ENCODE measurements at regions not wholly inside any gene's neighbourhood (a gene's known extent, or its start where the extent isn't known, plus 50 kb on each side); places are given as distances from the start of the nearest gene placed in this dataset.

- H3K4me3 ChIP-seq (ENCODE audit: insufficient read depth, low read length, poor library complexity, severe bottlenecking), result no peak overlapping the region
- H3K4me2 ChIP-seq (ENCODE audit: low read depth, low read length, poor library complexity, severe bottlenecking), result no peak overlapping the region
- H3K9ac ChIP-seq (ENCODE audit: low read length), result no peak overlapping the region
- no peaks in the 10 kb centered on the region for H3K27me3 ChIP-seq (ENCODE audit: low read length)
- no peaks in the 10 kb centered on the region for H3K9me3 ChIP-seq (ENCODE audit: insufficient read depth, low read length)
- TF ChIP-seq, protein P1, sequence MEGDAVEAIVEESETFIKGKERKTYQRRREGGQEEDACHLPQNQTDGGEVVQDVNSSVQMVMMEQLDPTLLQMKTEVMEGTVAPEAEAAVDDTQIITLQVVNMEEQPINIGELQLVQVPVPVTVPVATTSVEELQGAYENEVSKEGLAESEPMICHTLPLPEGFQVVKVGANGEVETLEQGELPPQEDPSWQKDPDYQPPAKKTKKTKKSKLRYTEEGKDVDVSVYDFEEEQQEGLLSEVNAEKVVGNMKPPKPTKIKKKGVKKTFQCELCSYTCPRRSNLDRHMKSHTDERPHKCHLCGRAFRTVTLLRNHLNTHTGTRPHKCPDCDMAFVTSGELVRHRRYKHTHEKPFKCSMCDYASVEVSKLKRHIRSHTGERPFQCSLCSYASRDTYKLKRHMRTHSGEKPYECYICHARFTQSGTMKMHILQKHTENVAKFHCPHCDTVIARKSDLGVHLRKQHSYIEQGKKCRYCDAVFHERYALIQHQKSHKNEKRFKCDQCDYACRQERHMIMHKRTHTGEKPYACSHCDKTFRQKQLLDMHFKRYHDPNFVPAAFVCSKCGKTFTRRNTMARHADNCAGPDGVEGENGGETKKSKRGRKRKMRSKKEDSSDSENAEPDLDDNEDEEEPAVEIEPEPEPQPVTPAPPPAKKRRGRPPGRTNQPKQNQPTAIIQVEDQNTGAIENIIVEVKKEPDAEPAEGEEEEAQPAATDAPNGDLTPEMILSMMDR (IDR thresholded peaks at IDR 0.05; ENCODE audit: insufficient read depth, low read length, poor library complexity, severe bottlenecking), result no peak
- no peak for TF ChIP-seq EZH2phosphoT487 (conservative IDR thresholded peaks at IDR 0.05; ENCODE audit: low read length)
- H2AFZ ChIP-seq (ENCODE audit: low read depth, low read length, severe bottlenecking), result no peak overlapping the region
- H3K9me2 ChIP-seq (replicated peaks; ENCODE audit: insufficient read depth, low read length), result no peaks in the 10 kb centered on the region
- H3F3A ChIP-seq (ENCODE audit: insufficient read depth), result no peaks in the 10 kb centered on the region
- H3K27ac ChIP-seq (ENCODE audit: low read depth, low read length), result no peak overlapping the region
- no peaks in the 10 kb centered on the region for H3K36me3 ChIP-seq (ENCODE audit: low read length)
- H4K20me1 ChIP-seq (ENCODE audit: low read depth, low read length), result no peaks in the 10 kb centered on the region
- H3K79me2 ChIP-seq (ENCODE audit: insufficient read depth, low read length), result no peaks in the 10 kb centered on the region
Measured at GRCh38 chr10:9036711-9037204, 982.3 kb downstream of the GATA3 start.

GRCh38 chr10:9038146-9038714 lies 983.7 kb downstream of the GATA3 start:
- no peaks in the 10 kb centered on the region for H3F3A ChIP-seq (ENCODE audit: insufficient read depth)
- no peaks in the 10 kb centered on the region for H3K27me3 ChIP-seq (ENCODE audit: low read length)

DNA sequence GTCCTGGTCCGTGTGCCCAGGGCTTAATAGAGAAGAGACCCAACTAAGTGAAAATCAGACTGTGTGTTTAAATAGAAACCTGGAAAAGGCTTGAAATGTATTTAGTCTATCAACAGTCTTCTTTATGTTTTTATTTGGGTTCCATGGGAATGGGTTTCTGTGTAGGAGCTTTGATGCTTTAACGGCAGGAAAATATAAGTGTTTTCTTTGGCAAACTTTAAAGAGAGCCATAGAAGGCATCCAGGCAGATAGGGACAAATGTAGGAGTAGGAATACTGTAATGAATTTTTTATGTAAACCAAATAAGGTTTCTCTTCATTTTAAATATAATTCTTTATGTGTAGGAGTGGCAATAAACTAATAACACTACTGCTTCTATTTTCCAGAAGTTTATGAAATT lies 989.0 kb downstream of the GATA3 start:
- no peak overlapping the region for H2AFZ ChIP-seq (ENCODE audit: low read depth, low read length, severe bottlenecking)
- no peak overlapping the region for H3K27ac ChIP-seq (ENCODE audit: low read depth, low read length)
- no peaks in the 10 kb centered on the region for H3K79me2 ChIP-seq (ENCODE audit: insufficient read depth, low read length)
- no peaks in the 10 kb centered on the region; the same call in 1 of the 2 replicates for H3K9me2 ChIP-seq (replicated peaks; ENCODE audit: insufficient read depth, low read length)
- no peak overlapping the region for H3K4me2 ChIP-seq (ENCODE audit: low read depth, low read length, poor library complexity, severe bottlenecking)
- no peaks in the 10 kb centered on the region for H3K36me3 ChIP-seq (ENCODE audit: low read length)
- H3K27me3 ChIP-seq (ENCODE audit: low read length), result no peaks in the 10 kb centered on the region
- TF ChIP-seq EZH2phosphoT487 (conservative IDR thresholded peaks at IDR 0.05; ENCODE audit: low read length), result no peak
- H3K9me3 ChIP-seq (ENCODE audit: insufficient read depth, low read length), result no peaks in the 10 kb centered on the region
- no peak overlapping the region for H3K4me3 ChIP-seq (ENCODE audit: insufficient read depth, low read length, poor library complexity, severe bottlenecking)
- no peaks in the 10 kb centered on the region for H4K20me1 ChIP-seq (ENCODE audit: low read depth, low read length)
- no peak overlapping the region for H3K9ac ChIP-seq (ENCODE audit: low read length)
- H3F3A ChIP-seq (ENCODE audit: insufficient read depth), result no peaks in the 10 kb centered on the region

More at GRCh38 chr10:9038146-9038714, 983.7 kb downstream of the GATA3 start:
- no peaks in the 10 kb centered on the region for H3K79me2 ChIP-seq (ENCODE audit: insufficient read depth, low read length)
- H4K20me1 ChIP-seq (ENCODE audit: low read depth, low read length), result no peaks in the 10 kb centered on the region
- TF ChIP-seq, protein P1 (IDR thresholded peaks at IDR 0.05; ENCODE audit: insufficient read depth, low read length, poor library complexity, severe bottlenecking), result no peak
- TF ChIP-seq EZH2phosphoT487 (conservative IDR thresholded peaks at IDR 0.05; ENCODE audit: low read length), result no peak
- no peak overlapping the region for H3K9ac ChIP-seq (ENCODE audit: low read length)
- H3K9me3 ChIP-seq (ENCODE audit: insufficient read depth, low read length), result no peaks in the 10 kb centered on the region
- H3K9me2 ChIP-seq (replicated peaks; ENCODE audit: insufficient read depth, low read length), result no peaks in the 10 kb centered on the region
- H2AFZ ChIP-seq (ENCODE audit: low read depth, low read length, severe bottlenecking), result no peak overlapping the region
- no peak overlapping the region for H3K27ac ChIP-seq (ENCODE audit: low read depth, low read length)
- H3K36me3 ChIP-seq (ENCODE audit: low read length), result no peaks in the 10 kb centered on the region
- H3K4me2 ChIP-seq (ENCODE audit: low read depth, low read length, poor library complexity, severe bottlenecking), result no peak overlapping the region
- H3K4me3 ChIP-seq (ENCODE audit: insufficient read depth, low read length, poor library complexity, severe bottlenecking), result no peak overlapping the region

GRCh38 chr10:9045311-9045710 lies 990.8 kb downstream of the GATA3 start:
- TF ChIP-seq, protein P1 (IDR thresholded peaks at IDR 0.05; ENCODE audit: insufficient read depth, low read length, poor library complexity, severe bottlenecking), result no peak
- TF ChIP-seq EZH2phosphoT487 (conservative IDR thresholded peaks at IDR 0.05; ENCODE audit: low read length), result no peak
- Histone ChIP-seq H3K36me3 (ENCODE audit: low read length) (no peaks in the 10 kb centered on the region), H4K20me1 (ENCODE audit: low read depth, low read length) (no peaks in the 10 kb centered on the region), H3K27me3 (ENCODE audit: low read length) (no peaks in the 10 kb centered on the region), H3K79me2 (ENCODE audit: insufficient read depth, low read length) (no peaks in the 10 kb centered on the region), H3K4me2 (ENCODE audit: low read depth, low read length, poor library complexity, severe bottlenecking) (no peak overlapping the region), H3K9me3 (ENCODE audit: insufficient read depth, low read length) (no peaks in the 10 kb centered on the region), H3K9ac (ENCODE audit: low read length) (no peak overlapping the region), H2AFZ (ENCODE audit: low read depth, low read length, severe bottlenecking) (no peak overlapping the region), H3F3A (ENCODE audit: insufficient read depth) (no peaks in the 10 kb centered on the region), H3K4me3 (ENCODE audit: insufficient read depth, low read length, poor library complexity, severe bottlenecking) (no peak overlapping the region), H3K9me2 (replicated peaks; ENCODE audit: insufficient read depth, low read length) (no peaks in the 10 kb centered on the region; the same call in 1 of the 2 replicates), H3K27ac (ENCODE audit: low read depth, low read length) (no peak overlapping the region)
